ENCODE measurements at regions not wholly inside any gene's neighbourhood (a gene's known extent, or its start where the extent isn't known, plus 50 kb on each side); places are given as distances from the start of the nearest gene placed in this dataset.
"Not testable (repeated sequence)": the region's sequence is repeated elsewhere in the genome, so short reads cannot be mapped to it uniquely, and the experiment has no call there.

- no peak for DNase-seq (ENCODE audit: low read depth)
Measured at GRCh38 chr4:167939863-167940616, 152.3 kb upstream of the ANXA10 start.

- no peak for DNase-seq (ENCODE audit: low read depth)
Measured at GRCh38 chr4:167943872-167944505, 148.3 kb upstream of the ANXA10 start.

DNA sequence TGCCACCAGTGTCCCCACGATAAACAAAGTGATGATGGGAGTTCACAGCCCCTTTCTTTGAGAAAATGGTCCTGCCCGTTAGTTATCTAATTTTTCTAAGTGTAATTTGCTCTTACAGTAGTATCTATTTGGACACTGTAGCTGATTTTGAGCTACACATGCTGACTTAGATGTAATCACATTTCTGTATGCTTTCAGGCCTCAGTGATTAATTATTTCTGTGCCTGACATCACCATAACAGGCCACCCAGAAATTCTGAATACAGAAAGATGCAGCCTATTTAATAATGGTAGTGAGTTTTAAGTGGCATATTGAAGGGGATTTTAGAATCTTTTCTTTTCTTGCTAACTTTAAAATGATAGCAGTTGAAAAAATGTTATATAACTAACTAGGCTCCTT is 147.6 kb upstream of the ANXA10 start:
- no peak for DNase-seq (ENCODE audit: low read depth)

DNA sequence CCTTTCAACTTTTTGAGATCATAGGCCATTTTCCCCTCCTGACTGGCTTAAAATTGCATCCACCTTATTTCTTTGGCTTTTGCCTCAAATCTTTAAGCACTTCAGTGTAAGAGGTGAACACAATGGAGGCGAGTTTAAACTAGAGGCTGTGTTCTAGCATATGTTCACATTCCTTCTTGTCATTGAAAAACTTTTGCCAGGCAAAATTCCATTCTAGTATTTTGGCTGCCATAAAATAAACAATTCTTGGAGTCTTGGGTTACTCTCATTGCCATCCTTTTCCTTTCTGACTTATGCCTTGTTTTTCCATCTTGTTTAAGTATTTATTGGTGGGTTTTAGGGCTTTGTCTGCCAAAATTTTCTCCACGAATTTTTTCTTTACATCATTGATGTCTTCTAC is 137.3 kb upstream of the ANXA10 start:
- DNase-seq (ENCODE audit: low read depth) = no peak

DNA sequence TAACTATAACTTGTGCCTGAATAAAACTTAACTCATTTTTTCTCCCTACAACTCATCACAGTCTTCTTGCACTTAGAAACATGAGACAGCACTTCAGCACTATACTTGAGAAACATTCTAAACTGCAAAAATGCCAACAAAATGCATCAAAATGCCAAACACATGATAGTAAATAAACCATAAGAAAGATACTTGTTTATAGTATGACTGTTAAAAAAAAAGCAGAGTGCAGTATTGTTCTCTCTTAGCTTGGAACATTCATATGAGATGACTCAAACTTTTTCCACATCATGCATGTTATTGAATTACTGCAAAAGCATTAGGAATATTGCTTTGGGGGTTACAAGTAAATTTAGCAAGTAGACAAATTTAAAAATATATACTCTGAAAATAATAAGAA is 135.7 kb upstream of the ANXA10 start:
- DNase-seq (ENCODE audit: low read depth) = no peak

DNA sequence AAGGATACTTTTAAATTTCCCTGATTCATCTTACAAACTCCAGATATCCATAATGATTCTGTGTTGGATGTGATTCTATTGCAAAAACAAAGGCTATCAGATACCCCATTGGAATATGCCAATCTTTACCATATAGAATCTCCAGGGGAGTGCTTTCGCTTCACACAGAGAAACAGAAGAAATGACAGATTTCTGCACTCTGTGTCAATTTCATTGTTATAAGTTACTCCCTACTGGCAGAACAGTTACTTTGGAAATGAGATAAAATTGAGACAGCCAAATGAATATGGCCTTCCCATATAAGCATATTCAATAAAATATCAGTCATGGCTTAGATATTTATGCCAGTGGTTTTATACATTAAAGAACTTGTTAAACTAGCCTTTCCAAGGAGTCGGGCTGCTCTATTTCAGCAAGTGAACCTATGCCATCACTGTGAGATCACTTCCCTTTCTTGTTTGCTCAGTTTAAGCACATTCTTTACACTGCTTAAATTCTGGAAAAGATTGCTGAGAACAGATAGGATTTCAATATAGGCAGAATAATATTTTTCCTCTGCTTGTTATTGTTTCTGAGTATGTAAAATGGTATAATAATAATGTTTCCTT is 127.5 kb upstream of the ANXA10 start:
- no peak for DNase-seq (ENCODE audit: low read depth)

DNA sequence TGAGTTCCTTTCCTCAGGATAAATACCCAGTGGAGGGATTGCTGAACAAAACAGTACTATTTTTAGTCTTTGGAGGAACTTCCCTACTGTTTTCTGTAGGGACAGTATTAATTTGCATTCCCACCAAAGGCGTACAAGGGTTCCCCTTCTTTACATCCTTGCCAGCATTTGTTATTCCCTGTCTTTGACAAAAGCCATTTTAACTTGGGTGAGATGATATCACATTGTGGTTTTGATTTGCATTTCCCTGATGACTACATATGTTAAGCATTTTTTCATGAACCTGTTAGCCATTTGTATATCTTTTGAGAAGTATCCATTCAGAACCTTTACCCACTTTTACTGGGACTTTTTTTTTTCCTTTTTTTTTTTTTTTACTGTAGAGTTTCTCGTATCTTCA is 126.2 kb upstream of the ANXA10 start:
- no peak for DNase-seq (ENCODE audit: low read depth)

GRCh38 chr4:167973513-167973912 is 118.8 kb upstream of the ANXA10 start:
- no peak for DNase-seq (ENCODE audit: low read depth)

GRCh38 chr4:167985565-167985964 is 106.8 kb upstream of the ANXA10 start:
- DNase-seq (ENCODE audit: low read depth) = no peak

DNA sequence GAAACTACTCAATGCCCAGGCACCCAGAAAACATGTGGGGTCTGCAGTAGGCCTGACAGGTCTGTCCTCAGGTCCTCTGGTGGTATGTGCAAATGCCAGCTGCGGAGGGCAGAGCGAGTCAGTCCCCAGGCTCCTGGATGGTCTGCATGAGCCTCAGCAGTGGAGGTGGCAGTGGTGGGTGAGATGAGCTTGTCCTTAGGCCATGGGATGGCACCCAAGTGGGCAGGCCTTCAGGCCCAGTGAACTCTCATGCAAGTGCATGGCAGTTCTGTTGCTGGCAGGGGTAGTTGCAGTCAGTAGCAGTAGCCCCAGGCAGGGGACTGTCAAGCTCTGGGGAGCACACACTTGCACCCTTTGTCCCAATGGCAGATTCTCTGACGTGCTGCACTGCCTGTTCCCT is 106.3 kb upstream of the ANXA10 start:
- no peak for DNase-seq (ENCODE audit: low read depth)

DNA sequence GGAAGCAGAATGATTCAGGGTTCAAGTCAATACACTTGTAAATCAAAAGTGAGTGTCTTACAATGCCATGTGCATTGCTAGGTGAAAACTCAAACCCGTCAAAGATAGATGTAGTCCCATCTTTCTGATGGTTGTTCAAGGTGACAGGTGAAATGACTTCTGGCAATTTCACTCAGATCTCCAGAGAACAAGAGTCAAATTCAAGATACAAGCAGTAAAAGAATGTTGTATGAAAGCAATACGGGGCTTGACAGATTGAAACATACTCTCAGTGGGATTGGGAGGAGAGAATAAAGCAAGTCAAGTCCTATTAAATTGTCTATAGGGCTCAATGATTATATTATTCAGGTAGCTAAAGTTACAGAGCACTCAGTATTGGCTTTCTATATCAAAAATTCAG is 105.1 kb upstream of the ANXA10 start:
- no peak for DNase-seq (ENCODE audit: low read depth)

GRCh38 chr4:167989815-167990214 is 102.5 kb upstream of the ANXA10 start:
- DNase-seq (ENCODE audit: low read depth) = no peak

- not testable (repeated sequence) for DNase-seq (ENCODE audit: low read depth)
Measured at GRCh38 chr4:168008112-168008511, 84.2 kb upstream of the ANXA10 start.

DNA sequence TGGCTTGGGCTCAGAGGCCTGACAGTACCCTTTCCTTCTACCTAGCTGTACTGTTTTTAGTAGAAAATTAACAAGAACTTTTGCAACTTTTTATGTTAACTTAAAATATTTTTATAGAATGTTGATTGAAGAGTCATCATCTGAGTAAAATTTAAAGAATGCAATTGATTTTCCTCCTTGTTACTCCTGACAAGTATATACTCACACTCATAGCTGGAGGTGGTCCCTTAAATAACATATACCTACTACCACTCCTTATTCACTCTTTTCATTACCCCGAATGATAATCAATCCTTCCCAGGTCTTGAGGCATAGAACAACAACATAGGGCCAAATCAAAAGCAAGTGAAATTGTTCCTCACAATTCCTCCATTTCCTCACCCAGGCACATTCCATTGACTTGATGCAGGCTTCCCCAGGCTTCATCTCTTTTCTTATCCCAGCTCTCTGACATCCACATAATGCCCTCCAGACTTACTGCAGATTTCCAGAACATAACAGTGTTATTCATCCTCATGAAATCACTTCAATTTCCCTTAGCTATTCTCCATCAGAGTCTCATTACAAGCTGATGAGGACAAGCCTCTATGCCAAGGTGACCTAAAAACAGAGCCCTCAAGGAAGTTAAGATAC is 73.2 kb upstream of the ANXA10 start:
- DNase-seq (ENCODE audit: low read depth) = no peak

DNA sequence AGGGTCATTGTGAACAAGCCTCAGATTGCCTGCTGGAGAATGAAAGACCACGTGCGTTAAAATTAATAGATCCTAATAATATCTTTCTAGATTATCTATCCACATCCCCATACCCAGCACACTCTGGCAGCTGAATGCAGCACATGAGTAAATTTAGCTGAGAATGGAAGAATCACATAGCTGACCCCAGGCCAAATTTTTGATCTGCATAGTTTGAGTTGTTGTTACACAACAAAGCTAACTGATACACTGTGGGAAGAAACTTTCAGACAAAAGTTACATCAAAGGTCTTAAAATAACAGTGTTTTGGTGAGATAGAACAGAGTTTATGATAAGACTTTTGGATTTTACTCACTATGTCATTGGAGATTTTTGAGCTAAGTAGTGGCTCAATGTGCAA is 72.4 kb upstream of the ANXA10 start:
- no peak for DNase-seq (ENCODE audit: low read depth)

DNA sequence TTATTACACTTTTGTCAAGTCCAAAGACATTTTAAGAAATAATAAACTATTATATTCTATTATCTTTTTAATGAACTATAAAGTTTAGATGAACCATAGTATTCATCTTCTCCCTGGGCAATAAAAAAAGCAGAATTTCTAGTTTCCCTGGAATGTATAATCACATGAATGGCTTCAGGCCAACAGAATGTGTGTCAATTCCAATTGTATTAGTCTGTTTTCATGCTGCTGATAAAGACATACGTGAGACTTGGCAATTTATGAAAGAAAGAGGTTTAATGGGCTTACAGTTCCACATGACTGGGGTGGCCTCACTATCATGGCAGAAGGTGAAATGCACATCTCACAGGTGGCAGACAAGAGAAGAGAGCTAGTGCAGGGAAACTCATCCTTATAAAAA is 70.7 kb upstream of the ANXA10 start:
- no peak for DNase-seq (ENCODE audit: low read depth)

DNA sequence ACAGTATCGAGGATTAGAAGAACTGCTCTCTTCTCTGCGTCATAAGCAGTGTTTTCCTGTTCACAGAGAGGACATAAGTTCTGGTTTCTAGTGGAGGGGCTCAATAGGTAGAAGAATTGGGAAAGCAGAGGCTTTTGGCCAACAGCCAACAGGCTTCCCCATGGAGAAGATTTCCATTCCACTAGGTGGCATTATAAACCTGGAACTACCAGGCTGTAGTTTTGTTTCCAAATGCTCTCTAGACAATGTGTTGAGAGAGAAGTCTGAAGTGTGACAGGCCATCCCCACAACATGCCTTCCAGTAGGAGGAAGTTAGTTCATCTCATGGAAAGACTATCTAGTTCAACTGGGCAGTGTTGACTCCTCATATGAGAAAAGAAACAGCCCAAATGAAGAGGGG is 63.8 kb upstream of the ANXA10 start:
- DNase-seq (ENCODE audit: low read depth) = no peak

DNA sequence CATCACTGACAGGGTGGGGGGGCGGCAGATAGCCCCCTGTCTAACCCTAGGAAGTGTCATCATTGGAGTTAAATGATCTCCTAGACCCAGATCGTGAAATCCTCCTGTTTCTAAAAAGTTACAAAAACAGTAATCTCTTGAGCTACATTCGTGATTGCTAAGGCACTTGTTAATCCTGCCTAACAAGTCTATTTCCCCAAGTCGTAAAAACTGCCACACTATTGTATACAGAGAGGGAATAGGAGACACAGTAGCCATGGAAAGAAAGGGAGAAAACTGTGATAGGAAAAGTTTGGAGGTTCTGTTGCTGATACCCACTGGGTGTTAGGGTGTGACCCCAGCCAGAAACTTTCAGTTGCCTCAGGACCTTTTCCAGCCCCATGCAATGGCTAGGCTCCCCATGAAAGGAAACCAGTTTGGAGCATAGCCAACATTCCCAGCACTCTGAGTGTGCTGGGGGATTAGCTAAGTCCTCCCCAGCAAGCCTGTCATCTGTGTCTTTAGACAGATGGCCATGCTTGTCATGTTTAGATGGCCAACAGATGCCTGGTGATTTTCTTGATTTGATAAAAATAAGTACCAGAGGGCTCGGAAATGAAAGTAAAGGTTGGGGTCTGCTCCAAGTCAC is 63.3 kb upstream of the ANXA10 start:
- no peak for DNase-seq (ENCODE audit: low read depth)

DNA sequence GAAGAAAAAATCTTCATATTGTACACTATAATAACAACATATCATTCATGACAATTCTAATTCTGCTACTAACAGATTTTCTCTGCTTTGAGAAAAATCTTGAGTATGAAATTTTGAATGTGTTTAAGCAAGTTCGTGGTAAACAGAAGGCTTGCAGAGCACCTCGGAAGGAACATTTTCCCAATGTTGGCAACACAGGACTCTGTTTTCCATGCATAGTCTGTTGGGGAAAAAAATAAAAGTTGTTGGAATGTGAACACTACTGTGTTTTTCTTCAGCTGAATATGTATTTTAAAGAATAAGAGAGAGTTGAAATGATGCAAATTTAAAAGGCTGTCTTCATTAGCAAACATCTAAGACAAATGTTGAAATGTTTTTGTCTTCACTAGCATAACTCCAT is 54.7 kb upstream of the ANXA10 start:
- DNase-seq (ENCODE audit: low read depth) = no peak

DNA sequence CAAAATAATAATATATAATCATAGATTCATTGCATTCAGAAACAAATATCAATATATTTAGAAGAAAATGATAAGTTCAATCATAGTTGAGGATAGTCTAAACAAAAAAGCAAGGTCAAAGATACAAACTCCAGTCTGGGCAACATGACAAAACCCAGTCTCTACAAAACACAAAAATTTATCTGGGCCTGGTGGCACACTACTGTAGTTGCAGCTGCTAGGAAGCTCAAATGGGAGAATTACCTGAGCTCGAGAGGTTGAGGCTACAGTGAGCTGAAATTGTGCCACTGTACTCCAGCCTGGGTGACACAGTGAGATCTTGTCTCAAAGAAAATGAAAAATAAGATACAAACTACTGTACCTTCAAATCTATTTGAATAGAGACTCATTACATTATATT is 52.7 kb upstream of the ANXA10 start:
- no peak for DNase-seq (ENCODE audit: low read depth)
